Erythroblast (primary cell): ENCODE measurements at regions not wholly inside any gene's neighbourhood (a gene's known extent, or its start where the extent isn't known, plus 50 kb on each side); places are given as distances from the start of the nearest gene placed in this dataset.

Experiments used
- GATA1 ChIP-seq: IDR thresholded peaks from 2 replicates; pipeline ENCODE4 v1.6.1; 2011; ENCODE audit warnings: low read depth, mild to moderate bottlenecking, control low read depth, low read length, moderate library complexity
- POLR2A ChIP-seq: IDR thresholded peaks from 2 replicates; pipeline ENCODE4 v1.6.1; 2011; ENCODE audit warnings: mild to moderate bottlenecking, low read length

- TF ChIP-seq POLR2A (no peak), GATA1 (no peak)
These were observed 409.6 kb downstream of the NPIPA8 start for GRCh38 chr16:17926866-17927399.
